Neuronal stem cell (in vitro differentiated cells): ENCODE measurements at regions not wholly inside any gene's neighbourhood (a gene's known extent, or its start where the extent isn't known, plus 50 kb on each side); places are given as distances from the start of the nearest gene placed in this dataset.
"Not testable (repeated sequence)": the region's sequence is repeated elsewhere in the genome, so short reads cannot be mapped to it uniquely, and the experiment has no call there.

Experiments used
- DNase-seq: peaks from one replicate; pipeline ENCODE4 v3.0.0-alpha.2; 2013; ENCODE audit warnings: low spot score
- H2AFZ ChIP-seq: one replicate; pipeline ENCODE4 v1.6.1; 2013; ENCODE audit warnings: mild to moderate bottlenecking, low read length, inconsistent platforms
- H2AK5ac ChIP-seq: 2 replicates; pipeline ENCODE4 v1.6.1; 2013; ENCODE audit warnings: low read depth, mild to moderate bottlenecking, inconsistent platforms, low read length, moderate library complexity, mixed read lengths
- H2BK120ac ChIP-seq: 2 replicates; pipeline ENCODE4 v1.6.1; 2013; ENCODE audit warnings: low read depth, mild to moderate bottlenecking, inconsistent platforms, low read length, moderate library complexity, mixed read lengths
- H2BK12ac ChIP-seq: one replicate; pipeline ENCODE4 v1.6.1; 2013; ENCODE audit warnings: low read length, inconsistent platforms
- H2BK15ac ChIP-seq: 2 replicates; pipeline ENCODE4 v1.6.1; 2013; ENCODE audit warnings: mild to moderate bottlenecking, low read length, inconsistent platforms, mixed read lengths
- H2BK5ac ChIP-seq: one replicate; pipeline ENCODE4 v1.6.1; 2013; ENCODE audit warnings: inconsistent platforms, mild to moderate bottlenecking, low read length, moderate library complexity
- H3K14ac ChIP-seq: one replicate; pipeline ENCODE4 v1.6.1; 2013; ENCODE audit warnings: low read length, inconsistent platforms
- H3K18ac ChIP-seq: 2 replicates; pipeline ENCODE4 v1.6.1; 2013; ENCODE audit warnings: low read length, inconsistent platforms
- H3K23ac ChIP-seq: 2 replicates; pipeline ENCODE4 v1.6.1; 2013; ENCODE audit warnings: low read depth, mild to moderate bottlenecking, mixed read lengths, low read length, inconsistent platforms; ENCODE audit not compliant: poor library complexity
- H3K27ac ChIP-seq: replicated peaks from 3 replicates; pipeline ENCODE4 v1.5.1; 2013; ENCODE audit warnings: low read length, inconsistent platforms
- H3K27me3 ChIP-seq, 3 experiments: 2 replicates each; pipeline ENCODE4 v1.6.1; 2013; ENCODE audit warnings: low read length in 3 of 3, mild to moderate bottlenecking in 2 of 3, inconsistent platforms in 1 of 3, low read depth in 1 of 3, mixed read lengths in 1 of 3, moderate library complexity in 1 of 3; ENCODE audit not compliant: control insufficient read depth in 3 of 3, insufficient read depth in 3 of 3
- H3K36me3 ChIP-seq, 2 donors: replicated peaks in 1 of 2; 2 replicates each; pipeline ENCODE4 v1.6.1; 2013; ENCODE audit warnings: low read length in 2 of 2; ENCODE audit not compliant: control insufficient read depth in 2 of 2, insufficient read depth in 2 of 2
- H3K4ac ChIP-seq: 2 replicates; pipeline ENCODE4 v1.6.1; 2013; ENCODE audit warnings: inconsistent platforms, mild to moderate bottlenecking, low read length, moderate library complexity
- H3K4me1 ChIP-seq, 2 donors: 1 replicate in 1 of 2; 2 replicates in 1 of 2; pipeline ENCODE4 v1.6.1; 2013; ENCODE audit warnings: low read length in 2 of 2, low read depth in 1 of 2; ENCODE audit not compliant: control insufficient read depth in 2 of 2, insufficient read depth in 1 of 2
- H3K4me2 ChIP-seq: one replicate; pipeline ENCODE4 v1.6.1; 2013; ENCODE audit warnings: mild to moderate bottlenecking, low read length, inconsistent platforms; ENCODE audit not compliant: insufficient read depth, poor library complexity, severe bottlenecking
- H3K4me3 ChIP-seq, 2 donors: 2 replicates each; pipeline ENCODE4 v1.5.1; 2013; ENCODE audit warnings: low read length in 2 of 2, mild to moderate bottlenecking in 2 of 2, inconsistent platforms in 1 of 2, moderate library complexity in 1 of 2
- H3K79me1 ChIP-seq: one replicate; pipeline ENCODE4 v1.6.1; 2013; ENCODE audit warnings: low read depth, mild to moderate bottlenecking, inconsistent platforms, low read length, moderate library complexity
- H3K9ac ChIP-seq: one replicate; pipeline ENCODE4 v1.6.1; 2013; ENCODE audit warnings: mild to moderate bottlenecking, low read depth, low read length, inconsistent platforms; ENCODE audit not compliant: poor library complexity
- H3K9me3 ChIP-seq, 2 donors: replicated peaks in 1 of 2; 2 replicates each; pipeline versions ENCODE3 to v1.6.1; 2013; ENCODE audit warnings: low read length in 2 of 2, mild to moderate bottlenecking in 2 of 2, inconsistent platforms in 1 of 2, low read depth in 1 of 2, mixed read lengths in 1 of 2, moderate library complexity in 1 of 2; ENCODE audit not compliant: control insufficient read depth in 2 of 2, insufficient read depth in 1 of 2
- H4K8ac ChIP-seq: one replicate; pipeline ENCODE4 v1.6.1; 2013; ENCODE audit warnings: low read depth, mild to moderate bottlenecking, inconsistent platforms, low read length, moderate library complexity
- H4K91ac ChIP-seq: one replicate; pipeline ENCODE4 v1.6.1; 2013; ENCODE audit warnings: low read length, low read depth, mild to moderate bottlenecking, inconsistent platforms; ENCODE audit not compliant: poor library complexity
- WGBS, 2 donors: extraction: QIAGEN DNeasy Blood & Tissue Kit; methylation state at CpG; one replicate each; pipeline ENCODE4 v1.1.7; 2013; ENCODE audit warnings: missing lambda C conversion rate in 2 of 2, mixed read lengths in 1 of 2; ENCODE audit not compliant: insufficient read length in 2 of 2, insufficient replicate concordance in 1 of 2; ENCODE audit errors: extremely low coverage in 2 of 2; 5-methylcytosine and 5-hydroxymethylcytosine counted together

GRCh38 chr12:116452975-116453374, 106.2 kb upstream of the MAP1LC3B2 start:
- WGBS, 2 donors = no CpG with 5 or more reads among the region's 5 CpGs
- not testable (repeated sequence) for H3K14ac ChIP-seq, H3K27me3 ChIP-seq, H2BK15ac ChIP-seq, H3K4ac ChIP-seq, H3K9ac ChIP-seq, H4K8ac ChIP-seq, DNase-seq, H3K4me2 ChIP-seq, H3K18ac ChIP-seq, H2BK120ac ChIP-seq, H3K9me3 ChIP-seq, H2BK5ac ChIP-seq, H3K4me1 ChIP-seq, H4K91ac ChIP-seq, H2AK5ac ChIP-seq, H2BK12ac ChIP-seq, H3K4me3 ChIP-seq, H3K79me1 ChIP-seq, H3K27ac ChIP-seq, H3K23ac ChIP-seq, H2AFZ ChIP-seq, H3K36me3 ChIP-seq

GRCh38 chr12:116453631-116454030, 105.5 kb upstream of the MAP1LC3B2 start:
- H3K4me2 ChIP-seq = no peak overlapping the region
- H3K14ac ChIP-seq = no peak overlapping the region
- H3K4me1 ChIP-seq = peaks cover 0 to 6% of the 10 kb centered on the region in 2 donors
- H3K36me3 ChIP-seq = no peaks in the 10 kb centered on the region
- no peak overlapping the region for H2BK5ac ChIP-seq
- H3K4me3 ChIP-seq = no peak overlapping the region
- no peak overlapping the region for H3K18ac ChIP-seq
- H3K79me1 ChIP-seq = no peaks in the 10 kb centered on the region
- H4K8ac ChIP-seq = no peak overlapping the region
- WGBS, 2 donors = no CpG with 5 or more reads among the region's 6 CpGs
- H3K27me3 ChIP-seq = peaks cover 0 to 3% (median 0%) of the 10 kb centered on the region in 3 experiments
- no peak overlapping the region for H2AK5ac ChIP-seq
- H3K27ac ChIP-seq = no peak overlapping the region
- no peak overlapping the region for H2AFZ ChIP-seq
- no peak overlapping the region for H4K91ac ChIP-seq
- H3K9ac ChIP-seq = no peak overlapping the region
- no peak overlapping the region for H2BK15ac ChIP-seq
- no peak overlapping the region for H2BK12ac ChIP-seq
- DNase-seq = no peak
- peaks cover 0 to 2% of the 10 kb centered on the region in 2 donors for H3K9me3 ChIP-seq
- no peak overlapping the region for H3K4ac ChIP-seq
- no peak overlapping the region for H3K23ac ChIP-seq
- H2BK120ac ChIP-seq = no peak overlapping the region

- no peak overlapping the region for H3K9ac ChIP-seq
- no CpG with 5 or more reads among the region's 6 CpGs for WGBS, 2 donors
- no peak overlapping the region for H3K4me3 ChIP-seq
- no peak overlapping the region for H2BK12ac ChIP-seq
- H3K4me2 ChIP-seq = no peak overlapping the region
- H3K18ac ChIP-seq = no peak overlapping the region
- H3K27me3 ChIP-seq = peaks cover 0 to 3% (median 0%) of the 10 kb centered on the region in 3 experiments
- no peak overlapping the region for H2BK5ac ChIP-seq
- peaks cover 0 to 6% of the 10 kb centered on the region in 2 donors for H3K4me1 ChIP-seq
- no peak overlapping the region for H3K23ac ChIP-seq
- peaks cover 0 to 2% of the 10 kb centered on the region in 2 donors for H3K9me3 ChIP-seq
- no peaks in the 10 kb centered on the region for H3K79me1 ChIP-seq
- H2AFZ ChIP-seq = no peak overlapping the region
- no peak overlapping the region for H2AK5ac ChIP-seq
- H3K36me3 ChIP-seq = no peaks in the 10 kb centered on the region
- no peak overlapping the region for H3K14ac ChIP-seq
- no peak overlapping the region for H3K4ac ChIP-seq
- no peak overlapping the region for H4K8ac ChIP-seq
- no peak overlapping the region for H3K27ac ChIP-seq
- no peak for DNase-seq
- no peak overlapping the region for H2BK15ac ChIP-seq
- H2BK120ac ChIP-seq = no peak overlapping the region
- no peak overlapping the region for H4K91ac ChIP-seq
Observed at GRCh38 chr12:116454076-116454475, 105.1 kb upstream of the MAP1LC3B2 start.

GRCh38 chr12:116454950-116455447, 104.2 kb upstream of the MAP1LC3B2 start:
- no peak overlapping the region for H3K27ac ChIP-seq
- WGBS, 2 donors = no CpG with 5 or more reads among the region's 7 CpGs

More at GRCh38 chr12:116454950-116455447, 104.2 kb upstream of the MAP1LC3B2 start:
- Histone ChIP-seq H2BK12ac (no peak overlapping the region), H3K14ac (no peak overlapping the region), H3K4me2 (no peak overlapping the region), H4K91ac (no peak overlapping the region), H3K4me1 (peaks cover 0 to 6% of the 10 kb centered on the region in 2 donors), H2AFZ (no peak overlapping the region), H3K9ac (no peak overlapping the region), H3K4ac (no peak overlapping the region), H3K23ac (no peak overlapping the region), H2BK15ac (no peak overlapping the region), H3K18ac (no peak overlapping the region), H2BK120ac (peak overlapping the region; percentile 25), H2BK5ac (no peak overlapping the region), H3K79me1 (no peaks in the 10 kb centered on the region), H4K8ac (no peak overlapping the region), H3K4me3 (no peak overlapping the region), H3K36me3 (no peaks in the 10 kb centered on the region), H3K27me3 (peaks cover 0 to 3% (median 0%) of the 10 kb centered on the region in 3 experiments), H2AK5ac (no peak overlapping the region), H3K9me3 (peaks cover 0 to 2% of the 10 kb centered on the region in 2 donors)
- no peak for DNase-seq
